ENCODE measurements at regions not wholly inside any gene's neighbourhood (a gene's known extent, or its start where the extent isn't known, plus 50 kb on each side); places are given as distances from the start of the nearest gene placed in this dataset.

GRCh38 chr5:143501310-143502044 is 98.0 kb upstream of the NR3C1 start (continued):
- TF ChIP-seq SOX6 (IDR thresholded peaks at IDR 0.05) = no peak
- no peak for TF ChIP-seq SOX6 (CRISPR knock-in tag; IDR thresholded peaks at IDR 0.05)
- TF ChIP-seq, protein P1, sequence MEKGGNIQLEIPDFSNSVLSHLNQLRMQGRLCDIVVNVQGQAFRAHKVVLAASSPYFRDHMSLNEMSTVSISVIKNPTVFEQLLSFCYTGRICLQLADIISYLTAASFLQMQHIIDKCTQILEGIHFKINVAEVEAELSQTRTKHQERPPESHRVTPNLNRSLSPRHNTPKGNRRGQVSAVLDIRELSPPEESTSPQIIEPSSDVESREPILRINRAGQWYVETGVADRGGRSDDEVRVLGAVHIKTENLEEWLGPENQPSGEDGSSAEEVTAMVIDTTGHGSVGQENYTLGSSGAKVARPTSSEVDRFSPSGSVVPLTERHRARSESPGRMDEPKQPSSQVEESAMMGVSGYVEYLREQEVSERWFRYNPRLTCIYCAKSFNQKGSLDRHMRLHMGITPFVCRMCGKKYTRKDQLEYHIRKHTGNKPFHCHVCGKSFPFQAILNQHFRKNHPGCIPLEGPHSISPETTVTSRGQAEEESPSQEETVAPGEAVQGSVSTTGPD (CRISPR knock-in tag; IDR thresholded peaks at IDR 0.05) = no peak

DNA sequence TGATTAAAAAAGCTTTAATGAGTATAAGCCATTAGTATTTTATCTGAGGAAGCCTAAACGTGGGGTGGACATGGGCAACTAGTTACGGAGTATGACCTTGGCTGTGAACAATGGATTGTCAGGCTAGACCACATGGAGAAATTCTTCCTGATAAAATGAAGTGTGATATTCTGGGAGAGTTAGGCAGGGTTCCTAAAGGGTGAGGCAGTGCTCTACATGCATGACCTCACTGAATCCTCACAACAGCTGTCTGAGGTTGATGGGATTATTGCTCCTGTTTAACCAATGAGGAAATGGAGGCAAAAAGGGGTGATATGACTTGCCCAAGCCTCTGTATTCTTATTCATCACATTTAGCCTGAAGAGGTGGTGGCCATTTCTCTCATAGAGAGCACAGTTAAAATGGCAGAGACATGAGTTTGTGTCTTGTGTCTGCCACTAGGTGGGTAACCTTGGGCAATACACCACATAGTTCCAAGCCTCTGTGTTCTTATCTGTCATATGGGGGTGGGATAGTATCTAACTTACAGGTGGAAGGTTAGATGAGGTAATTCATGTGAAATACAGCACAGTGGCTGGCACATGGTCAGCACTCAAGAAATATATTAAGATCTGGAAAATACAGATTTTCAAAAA is 96.1 kb upstream of the NR3C1 start:
- H3K9ac ChIP-seq (ENCODE audit: insufficient read depth, low read depth, low read length) = no peak overlapping the region
- intact Hi-C loops (cut with micrococcal nuclease; ENCODE audit: unreplicated experiment) = no loop called here
- no peak overlapping the region for H3K4me2 ChIP-seq (ENCODE audit: low read depth, low read length)
- in situ Hi-C loops (cut with HindIII; ENCODE audit: extremely low pct_ligation_motif_present, low pct_unique_long_range_greater_than_20kb) = no loop called here
- H4K20me1 ChIP-seq (ENCODE audit: insufficient read depth, low read length) = no peaks in the 10 kb centered on the region
- POLR2A ChIA-PET = no interaction called here
- CTCF ChIA-PET (ENCODE audit: low intra/inter-chr PET ratio, low total read pairs) = no interaction called here
- DNase-seq (ENCODE audit: low spot score) = no peak
- H2AFZ ChIP-seq (ENCODE audit: low read length) = no peak overlapping the region
- no TSS peak for BruUV-seq (replicated peaks)
- TF ChIP-seq ZNF263 (CRISPR knock-in tag; IDR thresholded peaks at IDR 0.05) (no peak), HNRNPUL1 (IDR thresholded peaks at IDR 0.05; ENCODE audit: low read depth, low read length) (no peak), ZSCAN12 (CRISPR knock-in tag; IDR thresholded peaks at IDR 0.05) (no peak), ZNF512B (CRISPR knock-in tag; IDR thresholded peaks at IDR 0.05; ENCODE audit: borderline replicate concordance) (no peak), ZNF644 (CRISPR knock-in tag; IDR thresholded peaks at IDR 0.05; ENCODE audit: low read depth) (peak; percentile 28; the same call in 1 of the 2 replicates), SMC3 (IDR thresholded peaks at IDR 0.05; ENCODE audit: low read length) (no peak; the same call in 1 of the 2 replicates), ZNF629 (CRISPR knock-in tag; conservative IDR thresholded peaks at IDR 0.05) (peak; percentile 56), SRY (CRISPR knock-in tag; IDR thresholded peaks at IDR 0.05) (no peak), CEBPG (CRISPR knock-in tag; IDR thresholded peaks at IDR 0.05) (peak; percentile 11; the same call in 1 of the 2 replicates), ZMAT3 (CRISPR knock-in tag; conservative IDR thresholded peaks at IDR 0.05) (no peak), TEAD3 (CRISPR knock-in tag; optimal IDR thresholded peaks at IDR 0.05; ENCODE audit: borderline replicate concordance) (peak; percentile 12)
- TF ChIP-seq, protein P2, sequence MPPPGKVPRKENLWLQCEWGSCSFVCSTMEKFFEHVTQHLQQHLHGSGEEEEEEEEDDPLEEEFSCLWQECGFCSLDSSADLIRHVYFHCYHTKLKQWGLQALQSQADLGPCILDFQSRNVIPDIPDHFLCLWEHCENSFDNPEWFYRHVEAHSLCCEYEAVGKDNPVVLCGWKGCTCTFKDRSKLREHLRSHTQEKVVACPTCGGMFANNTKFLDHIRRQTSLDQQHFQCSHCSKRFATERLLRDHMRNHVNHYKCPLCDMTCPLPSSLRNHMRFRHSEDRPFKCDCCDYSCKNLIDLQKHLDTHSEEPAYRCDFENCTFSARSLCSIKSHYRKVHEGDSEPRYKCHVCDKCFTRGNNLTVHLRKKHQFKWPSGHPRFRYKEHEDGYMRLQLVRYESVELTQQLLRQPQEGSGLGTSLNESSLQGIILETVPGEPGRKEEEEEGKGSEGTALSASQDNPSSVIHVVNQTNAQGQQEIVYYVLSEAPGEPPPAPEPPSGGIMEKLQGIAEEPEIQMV (CRISPR knock-in tag; IDR thresholded peaks at IDR 0.05; ENCODE audit: low read depth) = no peak
- TF ChIP-seq, protein P3, sequence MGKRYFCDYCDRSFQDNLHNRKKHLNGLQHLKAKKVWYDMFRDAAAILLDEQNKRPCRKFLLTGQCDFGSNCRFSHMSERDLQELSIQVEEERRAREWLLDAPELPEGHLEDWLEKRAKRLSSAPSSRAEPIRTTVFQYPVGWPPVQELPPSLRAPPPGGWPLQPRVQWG (CRISPR knock-in tag; IDR thresholded peaks at IDR 0.05; ENCODE audit: borderline replicate concordance, low read depth) = no peak
- peaks cover 34% of the 10 kb centered on the region for H3K4me1 ChIP-seq (ENCODE audit: insufficient read depth, low read length)
- ATAC-seq = no peak
- no peak for FAIRE-seq
- H3K27me3 ChIP-seq (ENCODE audit: control insufficient read depth in 1 of 2, insufficient read depth in 2 of 2, low read length in 2 of 2) = no peaks in the 10 kb centered on the region
- H3K36me3 ChIP-seq (replicated peaks in 1 of 2; ENCODE audit: control insufficient read depth in 1 of 2, insufficient read depth in 2 of 2, low read length in 2 of 2) = no peaks in the 10 kb centered on the region
- H3K27ac ChIP-seq (ENCODE audit: extremely low read length, insufficient read depth, low read length) = no peak overlapping the region
- H3K9me3 ChIP-seq (ENCODE audit: low read length) = no peaks in the 10 kb centered on the region
- 92% methylated on average over 2 of the region's 2 CpGs for WGBS (ENCODE audit: low lambda C conversion rate)
- H3K4me3 ChIP-seq (replicated peaks in 1 of 3; ENCODE audit: insufficient read depth in 1 of 3, low read depth in 2 of 3, low read length in 3 of 3) = no peak overlapping the region
- H3K79me2 ChIP-seq (ENCODE audit: insufficient read depth, low read length) = no peaks in the 10 kb centered on the region

Data from HepG2 (cell line).